Endothelial cell of umbilical vein (primary cell): ENCODE measurements at regions not wholly inside any gene's neighbourhood (a gene's known extent, or its start where the extent isn't known, plus 50 kb on each side); places are given as distances from the start of the nearest gene placed in this dataset.

Source experiments
- BruUV-seq: library from RNA; stranded (reverse); fragments of 400-500 nt; replicated peaks from 2 replicates; lab custom pipeline; 2021; lab: Mats Ljungman, UMichigan
- CTCF ChIA-PET: fragments of 300-600, 350-600 bp; sonication (Branson Sonifier 250); formaldehyde crosslinking; loops from one replicate; lab custom pipeline; 2021; ENCODE audit warnings: antibody characterized with exemption, inconsistent platforms; lab: Charles Lee
- POLR2A ChIA-PET: fragments of 300-600, 350-600 bp; sonication (Branson Sonifier 250); formaldehyde crosslinking; loops from one replicate; lab custom pipeline; 2021; ENCODE audit warnings: antibody characterized with exemption, inconsistent platforms; lab: Charles Lee
- DNase-seq: peaks from one replicate; pipeline ENCODE4 v3.0.0-alpha.2; 2011; ENCODE audit warnings: low read depth, low spot score
- FAIRE-seq: peaks from 2 replicates; lab custom pipeline; 2011; peaks lifted over from hg19 to GRCh38; lab: Jason Lieb, UNC
- H2AFZ ChIP-seq: 2 replicates; pipeline ENCODE4 v1.6.0; 2012; ENCODE audit warnings: low read depth, low read length, control low read depth, inconsistent platforms
- H3K27ac ChIP-seq: 2 replicates; pipeline ENCODE4 v1.5.1; 2011; ENCODE audit warnings: low read depth, mild to moderate bottlenecking, control low read depth, low read length, moderate library complexity; ENCODE audit not compliant: insufficient read depth
- H3K27me3 ChIP-seq, 2 experiments: 2 replicates each; pipeline versions ENCODE4 v1.6.0 to v1.6.1; 2011; ENCODE audit warnings: low read length in 2 of 2, mixed read lengths in 1 of 2; ENCODE audit not compliant: control insufficient read depth in 2 of 2, insufficient read depth in 2 of 2
- H3K36me3 ChIP-seq, 2 experiments: 2 replicates in 1 of 2; 3 replicates in 1 of 2; pipeline ENCODE4 v1.5.1; 2011; ENCODE audit warnings: low read length in 2 of 2, mild to moderate bottlenecking in 1 of 2, moderate library complexity in 1 of 2; ENCODE audit not compliant: control insufficient read depth in 2 of 2, insufficient read depth in 2 of 2; ENCODE audit errors: extremely low read depth in 1 of 2
- H3K4me1 ChIP-seq: 3 replicates; pipeline ENCODE4 v1.5.1; 2011; ENCODE audit warnings: mild to moderate bottlenecking, low read length; ENCODE audit not compliant: control insufficient read depth, insufficient read depth; ENCODE audit errors: extremely low read depth
- H3K4me2 ChIP-seq: 2 replicates; pipeline ENCODE4 v1.6.1; 2011; ENCODE audit warnings: low read length, control low read depth, mixed read lengths; ENCODE audit not compliant: insufficient read depth
- H3K4me3 ChIP-seq, 3 experiments: fragments of 200-600 bp in 1 of 3; sonication (generic), shearing (Covaris generic) in 1 of 3; replicated peaks in 1 of 3; 2 replicates each; pipeline ENCODE4 v1.5.1; 2011 to 2016; ENCODE audit warnings: control low read depth in 3 of 3, low read length in 3 of 3, mild to moderate bottlenecking in 2 of 3, inconsistent platforms in 1 of 3, low read depth in 1 of 3, moderate library complexity in 1 of 3; ENCODE audit not compliant: insufficient read depth in 1 of 3
- H3K79me2 ChIP-seq: 2 replicates; pipeline ENCODE4 v1.6.0; 2012; ENCODE audit warnings: low read length, inconsistent platforms; ENCODE audit not compliant: control insufficient read depth, insufficient read depth
- H3K9ac ChIP-seq: replicated peaks from 2 replicates; pipeline ENCODE3; 2011; ENCODE audit warnings: low read length, control low read depth; ENCODE audit not compliant: insufficient read depth; ENCODE audit errors: extremely low read depth
- H3K9me1 ChIP-seq: replicated peaks from 3 replicates; pipeline ENCODE4 v1.6.0; 2011; ENCODE audit warnings: mild to moderate bottlenecking, low read length; ENCODE audit not compliant: control insufficient read depth, insufficient read depth; ENCODE audit errors: extremely low read depth
- H3K9me3 ChIP-seq: replicated peaks from 2 replicates; pipeline ENCODE4 v1.5.1; 2012; ENCODE audit warnings: low read length, inconsistent platforms; ENCODE audit not compliant: control insufficient read depth, insufficient read depth
- H4K20me1 ChIP-seq: replicated peaks from 2 replicates; pipeline ENCODE3; 2011; ENCODE audit warnings: mild to moderate bottlenecking, low read length; ENCODE audit not compliant: control insufficient read depth, insufficient read depth; ENCODE audit errors: extremely low read depth
- EZH2 ChIP-seq: IDR thresholded peaks from 2 replicates; pipeline ENCODE4 v1.6.1; 2012; ENCODE audit warnings: borderline replicate concordance, low read depth, mild to moderate bottlenecking, moderate library complexity, low read length, inconsistent platforms; ENCODE audit not compliant: severe bottlenecking
- FOS ChIP-seq: IDR thresholded peaks from 2 replicates; pipeline ENCODE4 v1.6.1; 2011; ENCODE audit warnings: mild to moderate bottlenecking, low read length, moderate library complexity, borderline replicate concordance; ENCODE audit not compliant: insufficient read depth
- GATA2 ChIP-seq: IDR thresholded peaks from 2 replicates; pipeline ENCODE4 v1.7.0; 2011; ENCODE audit warnings: low read depth, mild to moderate bottlenecking, moderate library complexity, mixed read lengths, low read length; ENCODE audit not compliant: insufficient read length, insufficient read depth
- JUN ChIP-seq: IDR thresholded peaks from 2 replicates; pipeline ENCODE4 v1.6.1; 2011; ENCODE audit warnings: borderline replicate concordance, low read depth; ENCODE audit not compliant: insufficient read length, insufficient read depth
- MYC ChIP-seq: IDR thresholded peaks from one replicate; pipeline ENCODE4 v1.6.1; 2011; ENCODE audit warnings: mild to moderate bottlenecking, low read depth, low read length
- POLR2A ChIP-seq: IDR thresholded peaks from 2 replicates; pipeline ENCODE4 v1.6.1; 2012; ENCODE audit warnings: low read depth, mild to moderate bottlenecking, control low read depth, low read length
- POLR2AphosphoS5 ChIP-seq: IDR thresholded peaks from 2 replicates; pipeline ENCODE4 v1.6.1; 2012; ENCODE audit warnings: low read depth, mild to moderate bottlenecking, control low read depth, low read length, moderate library complexity; ENCODE audit not compliant: insufficient read depth
- dilution Hi-C: fragments of 300-500 bp; cut with MboI; formaldehyde crosslinking; loops from one replicate; pipeline ENCODE4 v1.15.0; 2019; ENCODE audit warnings: low sequenced_read_pairs; ENCODE audit not compliant: extremely low pct_ligation_motif_present
- intact Hi-C: fragments of 100-400 bp; cut with micrococcal nuclease; formaldehyde crosslinking; loops from one replicate; pipeline ENCODE4 v1.10.0; 2022
- TF ChIP-seq, protein P1 (sequence below): IDR thresholded peaks from 2 replicates; pipeline ENCODE4 v1.6.1; 2011; ENCODE audit not compliant: insufficient read depth, insufficient read length
- TF ChIP-seq, protein P2 (sequence below), 2 donors: IDR thresholded peaks; 1 replicate in 1 of 2; 2 replicates in 1 of 2; pipeline ENCODE4 v1.5.1; 2011; ENCODE audit warnings: low read length in 2 of 2, mild to moderate bottlenecking in 2 of 2, moderate library complexity in 2 of 2, control low read depth in 1 of 2, inconsistent platforms in 1 of 2, low read depth in 1 of 2; ENCODE audit not compliant: insufficient read depth in 1 of 2; ENCODE audit errors: extremely low read depth in 1 of 2

DNA sequence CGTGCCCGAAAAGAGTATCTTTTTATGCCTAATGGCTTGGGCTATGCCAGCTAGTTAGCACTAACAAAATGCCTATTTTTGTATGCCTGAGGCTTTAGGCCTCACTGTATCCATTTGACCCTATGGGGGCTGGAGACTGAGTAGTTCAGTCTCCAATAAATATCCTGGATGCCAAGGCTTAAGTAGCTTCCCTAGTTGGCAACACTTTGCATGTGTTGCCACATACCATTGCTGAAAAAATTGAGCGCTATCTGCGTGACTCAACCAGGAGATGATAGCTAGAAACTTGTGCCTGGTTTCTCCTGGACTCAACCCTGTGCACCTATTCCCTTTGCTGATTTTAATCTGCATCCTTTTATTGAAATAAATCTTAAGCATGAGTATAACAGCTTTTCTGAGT is 58.4 kb upstream of the ATP2C1 start:
- dilution Hi-C loops = no loop called here
- Histone ChIP-seq H3K9ac (no peak overlapping the region), H3K9me3 (no peaks in the 10 kb centered on the region), H3K79me2 (no peaks in the 10 kb centered on the region), H3K9me1 (no peaks in the 10 kb centered on the region), H4K20me1 (no peaks in the 10 kb centered on the region), H3K27me3 (peaks cover 8% of the 10 kb centered on the region in 2 experiments), H2AFZ (no peak overlapping the region), H3K4me2 (no peak overlapping the region), H3K36me3 (no peaks in the 10 kb centered on the region), H3K4me1 (no peaks in the 10 kb centered on the region), H3K4me3 (no peak overlapping the region), H3K27ac (no peak overlapping the region)
- intact Hi-C loops = no loop called here
- FAIRE-seq (no peak), DNase-seq (no peak)
- ChIA-PET POLR2A (no interaction called here), CTCF (no interaction called here)
- BruUV-seq = no TSS peak
- TF ChIP-seq, protein P1, sequence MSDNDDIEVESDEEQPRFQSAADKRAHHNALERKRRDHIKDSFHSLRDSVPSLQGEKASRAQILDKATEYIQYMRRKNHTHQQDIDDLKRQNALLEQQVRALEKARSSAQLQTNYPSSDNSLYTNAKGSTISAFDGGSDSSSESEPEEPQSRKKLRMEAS = no peak
- no peak for TF ChIP-seq POLR2A
- TF ChIP-seq, protein P2, sequence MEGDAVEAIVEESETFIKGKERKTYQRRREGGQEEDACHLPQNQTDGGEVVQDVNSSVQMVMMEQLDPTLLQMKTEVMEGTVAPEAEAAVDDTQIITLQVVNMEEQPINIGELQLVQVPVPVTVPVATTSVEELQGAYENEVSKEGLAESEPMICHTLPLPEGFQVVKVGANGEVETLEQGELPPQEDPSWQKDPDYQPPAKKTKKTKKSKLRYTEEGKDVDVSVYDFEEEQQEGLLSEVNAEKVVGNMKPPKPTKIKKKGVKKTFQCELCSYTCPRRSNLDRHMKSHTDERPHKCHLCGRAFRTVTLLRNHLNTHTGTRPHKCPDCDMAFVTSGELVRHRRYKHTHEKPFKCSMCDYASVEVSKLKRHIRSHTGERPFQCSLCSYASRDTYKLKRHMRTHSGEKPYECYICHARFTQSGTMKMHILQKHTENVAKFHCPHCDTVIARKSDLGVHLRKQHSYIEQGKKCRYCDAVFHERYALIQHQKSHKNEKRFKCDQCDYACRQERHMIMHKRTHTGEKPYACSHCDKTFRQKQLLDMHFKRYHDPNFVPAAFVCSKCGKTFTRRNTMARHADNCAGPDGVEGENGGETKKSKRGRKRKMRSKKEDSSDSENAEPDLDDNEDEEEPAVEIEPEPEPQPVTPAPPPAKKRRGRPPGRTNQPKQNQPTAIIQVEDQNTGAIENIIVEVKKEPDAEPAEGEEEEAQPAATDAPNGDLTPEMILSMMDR (IDR thresholded peaks at IDR 0.05; ENCODE audit: extremely low read depth in 1 of 2, insufficient read depth in 1 of 2, low read depth in 1 of 2, low read length in 2 of 2) = no peak
- no peak for TF ChIP-seq POLR2AphosphoS5
- TF ChIP-seq FOS = no peak
- TF ChIP-seq MYC = no peak
- no peak for TF ChIP-seq JUN
- TF ChIP-seq EZH2 = no peak
- no peak for TF ChIP-seq GATA2
